K562 (cell line): ENCODE measurements at regions not wholly inside any gene's neighbourhood (a gene's known extent, or its start where the extent isn't known, plus 50 kb on each side); places are given as distances from the start of the nearest gene placed in this dataset.

ENCODE experiments used
- ATAC-seq: fragments of 200-7000 bp; cut with Tn5 transposase; 3 replicates; pipeline ENCODE4 v1.9.1; 2020; ENCODE audit warnings: moderate library complexity
- BruUV-seq: library from RNA; stranded (reverse); fragments of 400-500 nt; replicated peaks from 2 replicates; lab custom pipeline; 2021; lab: Mats Ljungman, UMichigan
- CTCF ChIA-PET: fragments of 300-600 bp; formaldehyde crosslinking; extraction: SDS; loops from one replicate; lab custom pipeline; 2021; ENCODE audit warnings: low intra/inter-chr PET ratio; lab: Yijun Ruan, JAX
- POLR2A ChIA-PET: fragments of 300-600, 350-650 bp; sonication (Branson Sonifier 250); formaldehyde crosslinking; extraction: SDS; loops from one replicate; lab custom pipeline; 2021; ENCODE audit warnings: antibody characterized with exemption, inconsistent platforms; lab: Yijun Ruan, JAX
- DNase-seq, 4 experiments: peaks; one replicate each; pipeline versions ENCODE4 v3.0.0 to v3.0.0-alpha.2; 2011 to 2018; ENCODE audit warnings: low spot score in 3 of 4, mixed read lengths in 3 of 4; ENCODE audit errors: extremely low read depth in 1 of 4
- FAIRE-seq: peaks from 2 replicates; lab custom pipeline; 2011; peaks lifted over from hg19 to GRCh38; lab: Jason Lieb, UNC
- H2AFZ ChIP-seq: 2 replicates; pipeline ENCODE4 v1.6.0; 2011; ENCODE audit warnings: low read depth, low read length, control low read depth, inconsistent platforms
- H3K27ac ChIP-seq: fragments of 200-600 bp; 3 replicates; pipeline ENCODE4 v1.8.0; 2011; ENCODE audit warnings: low read depth, mild to moderate bottlenecking, control low read depth, inconsistent platforms, low read length, moderate library complexity, mixed read lengths; ENCODE audit errors: extremely low read depth
- H3K27me3 ChIP-seq, 2 experiments: fragments of 300-600 bp in 1 of 2; 2 replicates in 1 of 2; 3 replicates in 1 of 2; pipeline versions ENCODE4 v1.6.0 to v1.8.0; 2011; ENCODE audit warnings: inconsistent platforms in 2 of 2, low read length in 2 of 2, mild to moderate bottlenecking in 1 of 2, mixed read lengths in 1 of 2, moderate library complexity in 1 of 2; ENCODE audit not compliant: control insufficient read depth in 2 of 2, insufficient read depth in 2 of 2
- H3K36me3 ChIP-seq: fragments of 300-600 bp; 3 replicates; pipeline ENCODE4 v1.8.0; 2011; ENCODE audit warnings: mild to moderate bottlenecking, low read length, inconsistent platforms; ENCODE audit not compliant: control insufficient read depth, insufficient read depth
- H3K4me1 ChIP-seq, 2 experiments: fragments of 200-600 bp in 1 of 2; replicated peaks in 1 of 2; 2 replicates in 1 of 2; 3 replicates in 1 of 2; pipeline versions ENCODE4 v1.5.1 to v1.8.0; 2011; ENCODE audit warnings: inconsistent platforms in 2 of 2, low read length in 2 of 2, mild to moderate bottlenecking in 1 of 2, mixed read lengths in 1 of 2, moderate library complexity in 1 of 2; ENCODE audit not compliant: control insufficient read depth in 2 of 2, insufficient read depth in 2 of 2
- H3K4me2 ChIP-seq: 2 replicates; pipeline ENCODE4 v1.6.1; 2011; ENCODE audit warnings: low read length, control low read depth, inconsistent platforms, mixed read lengths; ENCODE audit not compliant: insufficient read depth
- H3K4me3 ChIP-seq: fragments of 200-600 bp; sonication (generic), shearing (Covaris generic); 2 replicates; pipeline ENCODE4 v1.5.1; 2016; ENCODE audit warnings: control low read depth, inconsistent platforms
- H3K79me2 ChIP-seq: fragments of 200-600 bp; 3 replicates; pipeline ENCODE4 v1.8.0; 2011; ENCODE audit warnings: low read length, inconsistent platforms; ENCODE audit not compliant: control insufficient read depth, insufficient read depth
- H3K9ac ChIP-seq, 2 experiments: 2 replicates each; pipeline versions ENCODE4 v1.6.0 to v1.6.1; 2011; ENCODE audit warnings: low read depth in 2 of 2, low read length in 2 of 2, control low read depth in 1 of 2, inconsistent platforms in 1 of 2, mild to moderate bottlenecking in 1 of 2, mixed read lengths in 1 of 2; ENCODE audit not compliant: insufficient read depth in 1 of 2
- H3K9me1 ChIP-seq: one replicate; pipeline ENCODE4 v1.6.0; 2011; ENCODE audit warnings: inconsistent platforms, mild to moderate bottlenecking, low read length, moderate library complexity; ENCODE audit not compliant: control insufficient read depth, insufficient read depth
- H3K9me3 ChIP-seq: replicated peaks from 2 replicates; pipeline ENCODE4 v1.5.1; 2011; ENCODE audit warnings: low read depth, low read length, inconsistent platforms; ENCODE audit not compliant: control insufficient read depth, insufficient read depth
- H4K20me1 ChIP-seq: replicated peaks from 2 replicates; pipeline ENCODE4 v1.6.1; 2011; ENCODE audit warnings: low read length, inconsistent platforms, mixed read lengths; ENCODE audit not compliant: control insufficient read depth, insufficient read depth
- DACH1 ChIP-seq: fragments of 450-650 bp; IDR thresholded peaks from 2 replicates; pipeline ENCODE4 v1.6.1; 2018; ENCODE audit not compliant: partially characterized antibody
- HMGN3 ChIP-seq: IDR thresholded peaks from 2 replicates; pipeline ENCODE4 v1.6.1; 2011; ENCODE audit warnings: borderline replicate concordance, low read depth, mild to moderate bottlenecking, mixed read lengths, low read length; ENCODE audit not compliant: insufficient read length; ENCODE audit errors: extremely low read depth
- HSF4 ChIP-seq: fragments of 250-450 bp; sonication (Bioruptor Pico); IDR thresholded peaks from 2 replicates; pipeline ENCODE4 v2.1.2; 2022; ENCODE audit warnings: mild to moderate bottlenecking, moderate library complexity, borderline replicate concordance
- SAFB2 ChIP-seq: fragments of 200-400 bp; formaldehyde crosslinking; IDR thresholded peaks from 2 replicates; pipeline ENCODE4 v1.6.1; 2018; ENCODE audit warnings: borderline replicate concordance, low read length, low read depth, moderate library complexity; ENCODE audit not compliant: severe bottlenecking
- WGBS: fragments of 100-300 bp; shearing (Covaris generic); methylation state at CpG from one replicate; pipeline ENCODE4 v1.1.6; 2016; ENCODE audit warnings: low coverage, mixed read lengths; ENCODE audit not compliant: insufficient coverage; ENCODE audit errors: missing lambda C conversion rate; 5-methylcytosine and 5-hydroxymethylcytosine counted together
- in situ Hi-C: fragments of 300-500 bp; cut with MboI; formaldehyde crosslinking; loops from 4 replicates; pipeline ENCODE4 v1.15.0; 2018; ENCODE audit warnings: inconsistent platforms, mixed read lengths
- intact Hi-C: fragments of 100-400 bp; cut with micrococcal nuclease; formaldehyde crosslinking; loops from 2 replicates; pipeline ENCODE4 v1.14.2; 2022

DNA sequence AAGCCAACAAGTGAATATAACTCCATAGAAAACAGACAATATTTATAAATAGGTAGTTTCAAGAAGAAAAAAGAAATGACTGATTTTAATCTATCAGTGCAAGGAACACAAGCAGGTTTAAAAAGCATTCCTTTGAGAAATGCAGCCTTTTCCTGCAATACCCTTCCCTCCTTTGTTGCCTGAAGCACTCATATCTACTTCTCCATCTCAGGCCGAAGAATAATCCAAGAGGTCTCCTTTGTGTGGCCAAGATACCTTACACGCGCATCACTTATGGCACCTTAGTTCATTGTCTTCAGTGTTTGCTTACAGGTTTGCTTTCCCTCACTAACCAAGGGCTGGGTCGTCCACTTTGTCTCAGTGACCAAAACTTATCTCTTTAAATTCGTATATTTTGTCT, 93.0 kb downstream of the MAIP1 start:
- no TSS peak for BruUV-seq
- in situ Hi-C loops, result no loop called here

DNA sequence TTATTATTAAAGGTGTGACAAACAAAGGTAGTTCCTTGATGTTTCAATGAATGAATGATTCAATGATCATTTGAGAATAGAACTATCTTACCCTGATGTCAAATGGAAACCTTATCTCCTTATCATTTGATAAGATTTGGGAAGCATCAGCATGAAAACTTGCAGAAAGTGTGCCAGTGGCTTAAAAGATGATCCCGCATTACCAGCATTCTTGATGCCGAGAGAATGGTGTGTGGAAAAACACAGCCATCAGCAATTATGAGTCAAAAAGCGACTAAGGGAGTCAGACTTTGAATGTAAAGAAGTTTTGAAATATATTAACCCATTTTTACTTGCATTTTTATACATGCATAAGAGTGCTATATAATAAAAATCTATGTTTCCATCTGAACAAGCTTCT, 93.7 kb downstream of the MAIP1 start:
- no TSS peak for BruUV-seq
- CTCF ChIA-PET, result no interaction called here
- no peaks in the 10 kb centered on the region for H3K36me3 ChIP-seq
- no peak overlapping the region for H3K9ac ChIP-seq
- POLR2A ChIA-PET, result interaction anchor here (0.6 kb wide), 1 partner anchor 9 kb away, joined by 4 read pairs; no protein-coding TSS in a partner anchor
- 46% methylated on average over 3 of the region's 3 CpGs for WGBS
- no peak overlapping the region for H3K27ac ChIP-seq
- ATAC-seq (no peak), FAIRE-seq (no peak), DNase-seq (no peak)
- intact Hi-C loops (no loop called here), in situ Hi-C loops (no loop called here)
- H3K27me3 ChIP-seq, result no peaks in the 10 kb centered on the region
- no peak overlapping the region for H3K4me2 ChIP-seq
- H3K4me1 ChIP-seq, result no peaks in the 10 kb centered on the region
- H3K9me3 ChIP-seq, result no peaks in the 10 kb centered on the region
- no peaks in the 10 kb centered on the region for H4K20me1 ChIP-seq
- no peaks in the 10 kb centered on the region for H3K9me1 ChIP-seq
- no peak overlapping the region for H3K4me3 ChIP-seq
- TF ChIP-seq HMGN3 (no peak), SAFB2 (no peak)
- H3K79me2 ChIP-seq, result no peaks in the 10 kb centered on the region
- H2AFZ ChIP-seq, result no peak overlapping the region

More for the DNA sequence above, 93.0 kb downstream of the MAIP1 start:
- DNase-seq (no peak), FAIRE-seq (no peak), ATAC-seq (no peak)
- Histone ChIP-seq H3K4me2 (no peak overlapping the region), H4K20me1 (no peaks in the 10 kb centered on the region), H3K9me1 (no peaks in the 10 kb centered on the region), H3K36me3 (no peaks in the 10 kb centered on the region), H3K4me1 (no peaks in the 10 kb centered on the region), H3K79me2 (no peaks in the 10 kb centered on the region), H2AFZ (no peak overlapping the region), H3K9ac (no peak overlapping the region), H3K9me3 (no peaks in the 10 kb centered on the region), H3K4me3 (no peak overlapping the region), H3K27ac (no peak overlapping the region), H3K27me3 (no peaks in the 10 kb centered on the region)
- intact Hi-C loops, result no loop called here
- POLR2A ChIA-PET, result no interaction called here
- no peak for TF ChIP-seq DACH1
- no peak for TF ChIP-seq HSF4 (CRISPR knock-in tag)
- CTCF ChIA-PET, result no interaction called here
- WGBS, result 5% methylated on average over 2 of the region's 5 CpGs
